Iris pigment epithelial cell (primary cell): ENCODE measurements at regions not wholly inside any gene's neighbourhood (a gene's known extent, or its start where the extent isn't known, plus 50 kb on each side); places are given as distances from the start of the nearest gene placed in this dataset.
"Not testable (repeated sequence)": the region's sequence is repeated elsewhere in the genome, so short reads cannot be mapped to it uniquely, and the experiment has no call there.

Source experiments
- DNase-seq: peaks from one replicate; pipeline ENCODE4 v3.0.0-alpha.2; 2011; ENCODE audit warnings: low read depth

DNA sequence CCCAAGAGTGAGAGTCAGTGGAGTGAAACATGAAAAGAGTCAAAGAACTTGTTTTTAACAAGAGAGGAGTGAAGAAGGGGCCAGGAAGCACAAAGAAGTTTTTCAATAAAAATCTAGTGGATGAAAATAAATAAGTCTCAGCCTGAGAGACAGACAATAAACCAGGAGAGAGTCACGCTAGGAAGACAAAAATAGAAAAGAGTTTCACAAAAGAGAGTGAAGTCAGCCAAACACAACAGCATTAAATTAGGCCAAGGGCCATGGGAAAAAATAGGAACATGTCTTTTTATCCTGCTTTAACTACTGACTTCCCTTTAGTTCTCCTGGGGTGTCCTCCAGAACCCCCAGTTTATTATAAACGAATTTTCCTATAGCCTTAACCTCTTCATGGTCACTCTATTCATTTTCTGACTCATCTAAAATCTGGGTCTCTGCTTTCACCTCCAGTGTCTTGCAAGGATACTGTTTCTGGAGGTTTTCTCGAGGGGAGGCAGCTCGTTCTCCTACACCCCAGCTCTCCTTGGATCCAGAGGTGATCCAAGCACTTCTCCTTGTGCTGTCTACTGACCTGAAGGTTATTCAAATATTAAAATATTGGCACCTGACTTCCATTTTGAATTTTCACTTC lies 571.5 kb upstream of the PPP2R3A start:
- DNase-seq, result no peak

DNA sequence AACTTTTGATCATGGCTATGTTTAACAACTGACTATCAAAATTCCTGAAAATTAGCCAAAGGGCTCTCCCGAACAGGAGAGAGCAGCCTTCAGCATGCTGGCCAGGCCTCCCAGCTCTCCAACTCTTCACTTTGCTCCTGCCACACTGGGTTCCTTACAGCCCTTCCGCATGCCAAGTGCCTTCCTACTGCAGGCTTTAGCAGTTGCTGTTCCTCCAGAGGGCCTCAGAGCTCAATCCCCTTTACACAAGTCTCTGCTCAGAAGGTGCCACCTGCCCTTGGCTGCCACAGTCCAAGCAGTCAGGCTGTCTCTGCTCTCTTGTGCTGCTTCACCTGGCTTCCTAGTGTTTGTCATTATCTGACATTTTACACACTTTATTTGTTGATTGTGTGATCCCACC lies 553.1 kb upstream of the PPP2R3A start:
- no peak for DNase-seq

DNA sequence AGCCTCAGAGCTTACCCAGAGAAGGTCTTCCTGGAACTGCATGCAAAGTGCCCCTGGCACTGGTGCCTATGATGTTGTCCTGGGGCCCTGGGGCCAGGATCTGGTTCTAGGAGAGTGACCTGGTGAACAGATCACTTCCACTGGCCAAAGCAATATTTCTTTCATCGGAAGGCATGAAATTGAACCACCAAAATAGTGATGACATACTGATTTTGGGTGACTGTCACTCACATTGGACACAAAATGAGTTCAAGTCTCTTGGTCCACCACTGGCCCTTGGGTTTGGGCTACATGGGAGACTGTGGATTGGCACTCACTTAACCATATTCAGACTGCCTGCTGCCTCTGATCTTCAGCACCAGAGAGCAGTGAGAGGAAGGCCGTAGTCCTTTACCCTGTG lies 549.3 kb upstream of the PPP2R3A start:
- no peak for DNase-seq

DNA sequence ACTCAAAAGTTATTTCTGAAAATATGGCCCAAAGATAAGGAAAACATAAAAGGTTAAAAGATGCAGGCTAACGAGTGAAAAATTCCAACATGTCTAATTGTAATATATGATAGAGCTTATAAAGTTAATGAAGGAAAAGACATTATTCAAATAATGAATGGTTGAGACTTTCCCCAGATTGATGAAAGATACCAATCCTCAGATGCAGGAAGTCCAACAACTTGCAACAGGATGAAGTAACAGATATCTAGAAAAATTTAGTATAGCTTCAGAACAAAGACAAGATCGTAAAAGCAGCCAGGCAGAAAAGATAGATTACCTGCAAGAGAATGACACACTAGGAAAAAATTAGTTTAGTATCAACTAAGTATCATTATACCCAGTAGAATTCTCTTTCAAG lies 546.4 kb upstream of the PPP2R3A start:
- no peak for DNase-seq

DNA sequence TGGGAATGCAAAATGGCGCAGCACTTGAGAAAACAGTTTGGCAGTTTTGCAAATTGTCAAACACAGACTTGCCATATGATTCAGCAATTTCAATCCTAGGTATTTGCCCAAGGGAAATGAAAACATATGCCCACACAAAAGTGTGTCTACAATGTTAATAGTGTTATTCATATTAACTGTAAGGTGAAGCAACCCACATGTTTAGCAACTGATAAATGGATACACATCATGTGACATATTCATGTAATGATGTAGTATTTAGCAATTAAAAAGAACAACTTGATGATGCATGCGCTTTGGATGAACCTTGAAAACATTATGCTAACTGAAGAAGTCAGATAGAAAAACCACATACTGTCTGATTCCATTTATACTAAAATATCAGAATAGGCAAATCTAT lies 539.0 kb upstream of the PPP2R3A start:
- no peak for DNase-seq

DNA sequence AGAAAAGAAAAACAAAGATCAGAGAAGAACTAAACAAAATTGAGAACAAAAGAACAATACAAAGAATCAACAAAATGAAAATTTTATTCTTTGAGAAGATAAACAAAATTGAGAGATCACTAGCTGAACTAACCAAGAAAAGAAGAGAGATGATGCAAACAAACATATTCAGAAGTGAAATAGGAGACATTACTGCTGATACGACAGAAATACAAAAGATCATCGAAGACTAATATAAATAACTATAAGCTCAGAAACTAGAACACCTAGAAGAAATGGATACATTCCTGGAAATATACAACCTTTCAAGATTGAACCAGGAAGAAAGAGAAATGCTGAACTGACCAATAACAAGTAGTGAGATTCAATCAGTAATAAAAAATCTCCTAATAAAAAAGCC lies 533.1 kb upstream of the PPP2R3A start:
- DNase-seq, result no peak

DNA sequence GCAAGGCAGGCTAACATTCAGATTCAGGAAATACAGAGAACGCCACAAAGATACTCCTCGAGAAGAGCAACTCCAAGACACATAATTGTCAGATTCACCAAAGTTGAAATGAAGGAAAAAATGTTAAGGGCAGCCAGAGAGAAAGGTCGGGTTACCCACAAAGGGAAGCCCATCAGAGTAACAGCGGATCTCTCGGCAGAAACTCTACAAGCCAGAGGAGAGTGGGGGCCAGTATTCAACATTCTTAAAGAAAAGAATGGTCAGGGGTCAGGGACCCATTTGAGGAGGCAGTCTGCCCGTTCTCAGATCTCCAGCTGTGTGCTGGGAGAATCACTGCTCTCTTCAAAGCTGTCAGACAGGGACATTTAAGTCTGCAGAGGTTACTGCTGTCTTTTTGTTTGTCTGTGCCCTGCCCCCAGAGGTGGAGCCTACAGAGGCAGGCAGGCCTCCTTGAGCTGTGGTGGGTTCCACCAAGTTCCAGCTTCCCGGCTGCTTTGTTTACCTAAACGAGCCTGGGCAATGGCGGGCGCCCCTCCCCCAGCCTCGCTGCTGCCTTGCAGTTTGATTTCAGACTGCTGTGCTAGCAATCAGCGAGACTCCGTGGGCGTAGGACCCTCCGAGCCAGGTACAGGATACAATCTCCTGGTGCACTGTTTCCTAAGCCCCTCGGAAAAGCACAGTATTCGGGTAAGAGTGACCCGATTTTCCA lies 526.5 kb upstream of the PPP2R3A start:
- DNase-seq, result not testable (repeated sequence)

DNA sequence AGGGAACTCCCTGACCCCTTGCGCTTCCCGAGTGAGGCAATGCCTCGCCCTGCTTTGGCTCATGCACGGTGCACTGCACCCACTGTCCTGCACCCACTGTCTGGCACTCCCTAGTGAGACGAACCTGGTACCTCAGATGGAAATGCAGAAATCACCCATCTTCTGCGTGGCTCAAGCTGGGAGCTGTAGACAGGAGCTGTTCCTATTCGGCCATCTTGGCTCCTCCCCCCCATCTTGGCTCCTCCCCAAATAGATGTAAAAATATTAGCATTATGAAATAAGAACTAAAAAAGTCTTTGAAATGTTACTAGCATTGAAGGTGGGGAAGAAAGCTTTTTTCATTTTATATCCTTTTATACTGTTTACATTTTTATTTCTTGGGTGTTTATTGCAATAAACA lies 525.9 kb upstream of the PPP2R3A start:
- DNase-seq, result not testable (repeated sequence)

DNA sequence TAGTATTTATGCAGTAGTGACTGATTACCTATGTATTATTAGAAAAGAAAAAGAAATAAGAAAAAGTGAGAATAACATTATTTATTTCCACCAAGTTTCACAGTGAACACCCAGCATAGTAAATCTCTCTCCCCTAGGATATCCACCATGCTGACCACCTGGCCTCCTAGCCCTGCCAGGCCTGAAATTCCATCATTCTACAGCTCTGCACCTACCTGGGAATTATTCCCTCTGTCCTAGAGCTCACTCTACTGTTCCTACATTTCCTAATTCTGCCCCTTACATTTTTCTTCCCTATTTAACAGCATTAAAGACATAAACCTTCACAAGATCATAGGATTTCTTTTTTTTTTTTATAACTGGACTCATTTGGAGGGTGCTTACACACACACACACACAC lies 525.3 kb upstream of the PPP2R3A start:
- no peak for DNase-seq

DNA sequence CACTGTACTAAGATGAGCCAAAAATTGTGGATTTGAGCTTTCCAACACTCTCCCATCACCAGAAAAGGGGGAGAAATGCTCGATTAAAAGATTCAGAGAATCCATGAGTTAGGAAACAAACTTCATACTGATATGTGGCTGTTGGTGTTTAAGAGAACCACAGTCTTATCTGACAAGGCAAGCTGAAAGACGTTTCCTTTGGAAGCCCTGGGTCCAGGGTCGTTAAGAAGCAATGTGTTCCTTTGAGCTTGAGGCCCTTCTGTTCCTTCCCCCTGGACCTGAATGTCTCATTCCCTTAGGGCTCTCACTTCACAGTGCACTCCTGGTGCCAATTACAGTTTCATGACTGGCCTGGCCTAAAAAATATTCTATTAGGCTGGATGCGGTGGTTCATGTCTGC lies 524.8 kb upstream of the PPP2R3A start:
- no peak for DNase-seq

DNA sequence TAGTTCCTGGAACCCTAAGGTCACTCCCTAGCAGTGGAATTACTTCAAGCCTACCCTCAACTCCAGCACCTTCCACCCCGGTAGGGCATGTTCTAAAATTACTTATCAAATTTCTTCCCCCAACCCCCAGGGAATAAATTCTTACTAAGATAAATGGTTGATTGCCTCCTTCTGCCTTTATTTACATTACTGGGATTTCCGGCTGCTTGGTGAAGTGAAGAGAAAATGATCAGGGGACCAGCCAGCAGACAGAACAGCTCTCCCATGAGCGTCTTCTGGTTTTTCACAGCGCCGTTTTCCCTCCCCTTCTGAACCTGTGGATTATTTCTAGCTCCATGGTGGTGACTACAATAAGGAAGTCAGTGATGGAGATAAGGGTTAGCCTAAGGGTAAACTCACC lies 521.5 kb upstream of the PPP2R3A start:
- no peak for DNase-seq

DNA sequence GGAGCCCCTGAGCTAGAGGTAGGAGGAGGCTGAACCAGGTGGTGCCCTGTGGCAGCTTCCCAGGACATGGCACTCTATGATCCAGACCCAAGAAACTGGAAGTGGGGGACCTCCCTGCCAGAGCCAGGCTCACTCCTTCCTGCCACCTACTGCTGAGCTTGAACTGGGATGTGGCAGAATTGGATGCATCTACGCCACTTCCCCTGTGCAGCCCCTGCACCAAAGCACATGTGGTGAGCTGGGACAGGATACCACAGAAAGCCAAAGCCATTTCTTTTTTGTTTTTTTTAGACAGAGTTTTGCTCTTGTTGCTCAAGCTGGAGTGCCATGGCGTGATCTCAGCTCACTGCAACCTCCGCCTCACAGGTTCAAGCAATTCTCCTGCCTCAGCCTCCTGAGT lies 518.0 kb upstream of the PPP2R3A start:
- DNase-seq, result no peak

DNA sequence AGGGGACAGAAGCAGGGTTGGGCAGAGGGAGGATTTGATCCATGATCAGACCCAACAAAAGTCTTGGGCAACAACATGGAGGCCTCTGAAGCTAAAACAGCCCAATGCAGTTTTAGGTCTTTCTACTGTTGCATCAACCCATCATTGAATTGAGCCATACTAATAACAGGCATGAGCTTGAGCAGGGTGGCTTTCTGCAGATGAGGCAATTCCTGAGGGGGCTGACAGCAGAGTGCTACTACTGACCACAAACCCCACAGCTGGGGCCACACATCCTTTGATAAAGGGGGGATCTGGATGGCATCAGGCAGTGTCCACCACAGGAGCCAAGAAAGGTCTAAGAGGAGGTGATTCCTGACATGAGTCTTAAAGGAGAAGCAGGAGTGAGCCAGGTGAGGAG lies 517.0 kb upstream of the PPP2R3A start:
- no peak for DNase-seq

DNA sequence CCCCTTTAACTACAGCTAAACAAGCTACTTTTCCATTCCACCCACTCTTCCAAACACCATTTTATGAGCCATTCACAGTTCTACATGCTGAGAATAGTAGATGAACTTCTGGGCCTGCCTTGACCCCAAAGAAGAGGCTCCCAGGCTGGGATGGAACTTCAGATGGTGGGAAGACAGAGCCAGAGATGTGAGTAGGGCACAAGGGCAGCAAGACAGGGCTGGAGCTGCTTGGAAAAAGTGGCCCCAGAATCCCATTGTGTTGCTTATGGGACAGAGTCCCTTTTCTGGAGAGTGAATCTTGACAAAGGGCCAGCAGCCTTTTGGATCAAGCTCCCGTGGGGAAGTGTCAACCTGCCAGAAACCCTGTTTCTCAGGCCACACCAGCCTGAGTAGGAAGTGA lies 516.5 kb upstream of the PPP2R3A start:
- DNase-seq, result no peak

DNA sequence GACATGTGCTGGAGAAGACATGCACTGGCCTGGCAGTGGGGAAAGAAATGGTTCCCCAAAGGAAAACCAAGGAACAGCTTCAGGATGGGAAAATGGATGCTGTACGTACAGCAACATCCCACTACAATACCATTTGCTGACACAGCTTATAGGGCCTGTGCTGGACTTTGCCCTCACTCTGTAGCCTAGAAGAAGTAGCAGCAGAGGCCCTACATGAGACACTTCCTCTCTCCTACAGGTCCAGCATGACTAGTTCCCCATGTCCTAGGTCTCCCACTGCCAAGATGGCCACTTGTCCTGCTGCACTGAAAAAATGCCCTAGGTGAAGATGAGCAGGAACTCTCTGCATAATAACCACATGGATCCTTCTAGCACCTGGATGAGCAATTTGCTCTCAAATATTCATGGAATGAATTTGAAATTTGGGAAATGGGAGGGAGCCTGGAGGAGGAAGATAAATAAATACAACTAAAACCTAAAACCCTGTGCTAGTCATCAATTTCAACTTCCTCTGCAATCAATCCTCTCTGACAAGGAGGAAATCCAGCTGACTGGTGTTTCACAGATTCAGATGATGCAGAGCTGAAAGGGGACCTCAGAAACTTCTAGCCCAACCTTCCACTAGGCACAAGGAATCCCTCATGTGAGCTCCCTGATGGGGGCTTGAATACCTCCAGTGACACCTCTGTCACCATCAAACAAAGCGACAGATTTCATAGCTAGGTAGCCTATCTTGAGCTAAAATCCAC lies 514.3 kb upstream of the PPP2R3A start:
- no peak for DNase-seq

DNA sequence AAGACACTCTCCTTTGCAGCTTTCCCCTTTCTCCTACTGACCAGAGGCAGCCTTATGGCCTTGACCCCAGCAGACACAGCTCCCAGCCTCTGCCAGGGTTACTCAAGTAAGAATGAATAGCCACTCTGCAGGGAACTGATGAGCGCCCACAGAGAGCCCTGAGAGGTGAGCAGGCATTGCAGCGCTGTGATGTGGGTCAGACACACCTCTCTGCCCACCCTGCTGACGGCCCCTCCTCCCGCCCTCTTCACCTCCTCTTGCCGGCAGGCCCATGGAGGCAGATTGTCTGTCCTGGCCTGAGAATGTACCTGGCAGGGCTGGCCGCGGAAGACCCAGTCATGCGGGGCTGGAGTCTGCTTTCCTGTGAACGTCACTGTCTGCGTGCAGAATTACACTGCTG lies 512.6 kb upstream of the PPP2R3A start:
- DNase-seq, result no peak

DNA sequence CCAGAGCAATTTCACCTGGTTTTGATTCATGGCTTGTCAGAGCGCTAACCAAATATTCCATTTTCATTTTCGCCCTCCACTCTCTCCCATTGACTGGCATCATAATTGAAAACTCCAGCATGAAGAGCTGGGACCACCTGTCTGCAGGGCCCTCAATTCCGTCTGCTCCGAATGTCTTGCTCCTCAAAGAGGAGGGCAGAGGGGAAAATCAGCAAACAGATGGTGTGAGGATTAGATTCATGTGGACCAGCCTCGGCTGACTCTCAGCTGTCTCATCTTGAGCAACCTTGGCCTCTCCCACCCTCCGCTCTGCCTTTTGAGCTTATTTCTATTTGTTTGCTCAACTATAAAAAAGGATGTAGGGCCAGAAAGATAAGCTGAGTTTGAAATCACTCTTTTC lies 512.2 kb upstream of the PPP2R3A start:
- no peak for DNase-seq

DNA sequence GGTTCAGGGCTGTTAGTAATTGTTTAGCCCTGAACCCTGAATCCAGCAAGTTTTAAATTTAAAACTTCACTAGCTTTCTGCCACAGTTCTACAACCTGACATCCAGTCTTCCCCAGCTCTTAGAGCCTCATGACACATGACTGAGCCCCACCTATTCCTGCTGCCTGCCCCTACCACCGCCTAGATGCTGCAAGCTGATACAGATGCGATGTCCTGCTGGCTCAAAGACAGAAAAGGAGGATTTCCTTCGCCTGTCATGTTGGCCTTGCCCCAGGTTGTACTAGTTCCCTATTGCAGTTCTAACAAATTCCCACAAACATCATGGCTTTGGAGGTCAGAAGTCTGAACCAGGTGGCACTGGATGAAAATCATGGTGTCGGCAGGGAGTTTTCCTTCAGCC lies 510.6 kb upstream of the PPP2R3A start:
- no peak for DNase-seq

DNA sequence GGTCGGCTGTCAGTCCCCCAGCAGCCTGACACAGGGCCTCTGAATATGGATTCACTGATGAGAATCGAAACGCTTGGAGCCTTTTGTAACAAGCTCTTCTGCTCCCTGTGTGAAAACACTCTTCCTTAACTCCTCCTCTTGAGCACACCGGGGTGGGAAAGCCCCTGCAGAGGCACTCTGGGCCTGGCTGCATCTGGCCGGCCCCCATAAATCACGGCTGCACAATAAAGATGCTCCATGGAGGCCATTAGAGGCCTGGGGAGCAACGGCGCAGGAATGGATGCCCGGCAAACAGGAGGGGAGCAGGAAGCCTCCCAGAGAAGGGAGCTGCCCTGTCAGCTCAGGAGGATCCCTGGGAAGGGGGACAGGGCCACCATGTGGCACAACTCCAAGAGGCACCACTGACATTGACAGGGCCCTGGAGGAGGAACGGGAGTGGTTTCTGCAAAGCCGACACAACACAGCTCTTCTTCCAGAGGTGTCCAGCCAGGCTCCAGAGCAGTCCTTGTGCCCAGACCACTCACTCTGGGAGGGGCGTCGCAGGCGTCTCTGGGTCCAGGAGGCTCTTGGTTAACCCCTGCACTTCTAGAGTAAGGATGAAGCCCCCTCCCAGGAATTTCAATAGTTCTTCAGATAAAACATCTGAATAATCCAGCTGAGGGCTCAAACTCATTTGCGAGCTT lies 509.3 kb upstream of the PPP2R3A start:
- no peak for DNase-seq

DNA sequence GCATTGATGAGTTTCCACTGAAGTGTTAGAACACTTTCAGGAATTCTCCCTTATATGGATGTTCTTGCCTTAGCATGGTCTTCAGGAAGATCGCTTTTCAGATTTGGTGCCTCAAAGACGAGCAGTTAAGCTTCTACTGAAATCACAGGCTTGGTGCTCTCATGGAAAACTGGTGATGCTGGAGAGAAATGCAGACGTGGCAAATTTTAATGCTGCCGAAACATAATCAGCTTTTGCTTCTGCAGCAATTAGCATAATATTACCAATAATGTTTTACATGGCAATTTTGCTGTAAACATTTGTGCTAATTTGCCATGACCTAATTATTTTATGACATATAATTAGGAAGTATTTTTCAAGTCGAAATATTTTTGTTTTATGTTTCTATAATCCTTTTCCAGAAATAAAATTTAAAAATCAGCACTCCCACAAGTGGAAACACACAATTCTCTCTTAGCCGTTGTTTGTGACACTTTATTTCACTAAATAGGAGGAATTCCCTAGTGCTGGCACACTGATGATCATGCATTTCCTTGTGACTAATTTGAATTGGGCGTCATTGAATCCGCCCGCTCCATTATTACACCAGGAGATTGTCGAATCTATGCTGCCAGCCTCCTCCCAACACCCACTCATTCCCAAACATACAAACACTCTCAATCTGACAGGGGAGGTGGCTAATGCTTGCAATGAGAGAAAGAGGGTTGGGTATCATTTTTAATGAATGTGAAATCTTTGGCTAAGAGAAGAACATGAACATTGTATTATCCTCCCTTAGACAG lies 506.8 kb upstream of the PPP2R3A start:
- no peak for DNase-seq

DNA sequence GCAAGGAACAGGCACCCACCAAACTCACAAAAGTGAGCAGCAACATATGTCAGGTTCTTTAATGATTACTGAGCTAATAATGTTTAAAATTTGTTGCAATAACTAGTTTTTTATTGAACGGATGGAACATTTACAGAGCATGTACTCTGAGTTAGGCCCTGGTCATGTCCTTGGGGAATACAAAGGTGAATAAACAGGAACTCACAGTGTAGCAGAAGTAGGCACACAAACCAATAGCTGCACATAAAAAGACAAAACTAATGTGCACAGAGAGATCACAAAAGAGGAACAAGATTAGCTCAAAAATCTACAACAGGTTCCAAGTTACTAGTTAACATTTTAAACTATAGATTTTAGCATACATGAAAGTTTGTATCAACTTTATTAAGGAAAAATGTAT lies 505.3 kb upstream of the PPP2R3A start:
- no peak for DNase-seq

DNA sequence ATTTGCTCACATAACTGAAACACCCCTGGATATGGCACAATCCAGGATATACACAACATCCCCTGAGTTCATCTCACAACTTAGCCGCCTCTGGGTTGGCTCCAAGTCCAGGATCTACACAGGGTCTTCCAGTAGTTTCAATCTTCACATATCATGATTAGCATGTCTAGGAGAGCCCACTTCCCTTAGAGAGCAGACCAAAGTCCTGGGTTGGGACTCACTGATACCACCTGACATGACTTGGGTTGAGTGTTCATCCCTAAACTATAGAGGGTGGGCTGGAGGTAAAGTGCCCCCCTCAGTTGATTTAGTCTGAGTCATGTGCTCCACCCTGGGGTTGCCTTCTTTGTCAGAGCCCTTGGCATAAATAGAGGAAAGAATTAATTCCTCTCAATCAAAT lies 493.6 kb upstream of the PPP2R3A start:
- DNase-seq, result no peak
